K562 (cell line): ENCODE measurements at regions not wholly inside any gene's neighbourhood (a gene's known extent, or its start where the extent isn't known, plus 50 kb on each side); places are given as distances from the start of the nearest gene placed in this dataset.

Experiments
- ATAC-seq: fragments of 200-7000 bp; cut with Tn5 transposase; 3 replicates; pipeline ENCODE4 v1.9.1; 2020; ENCODE audit warnings: moderate library complexity
- BruUV-seq: library from RNA; stranded (reverse); fragments of 400-500 nt; replicated peaks from 2 replicates; lab custom pipeline; 2021; lab: Mats Ljungman, UMichigan
- CTCF ChIA-PET: fragments of 300-600 bp; formaldehyde crosslinking; extraction: SDS; loops from one replicate; lab custom pipeline; 2021; ENCODE audit warnings: low intra/inter-chr PET ratio; lab: Yijun Ruan, JAX
- POLR2A ChIA-PET: fragments of 300-600, 350-650 bp; sonication (Branson Sonifier 250); formaldehyde crosslinking; extraction: SDS; loops from one replicate; lab custom pipeline; 2021; ENCODE audit warnings: antibody characterized with exemption, inconsistent platforms; lab: Yijun Ruan, JAX
- DNase-seq, 4 experiments: peaks; one replicate each; pipeline versions ENCODE4 v3.0.0 to v3.0.0-alpha.2; 2011 to 2018; ENCODE audit warnings: low spot score in 3 of 4, mixed read lengths in 3 of 4; ENCODE audit errors: extremely low read depth in 1 of 4
- FAIRE-seq: peaks from 2 replicates; lab custom pipeline; 2011; peaks lifted over from hg19 to GRCh38; lab: Jason Lieb, UNC
- H2AFZ ChIP-seq: 2 replicates; pipeline ENCODE4 v1.6.0; 2011; ENCODE audit warnings: low read depth, low read length, control low read depth, inconsistent platforms
- H3K27ac ChIP-seq: fragments of 200-600 bp; 3 replicates; pipeline ENCODE4 v1.8.0; 2011; ENCODE audit warnings: low read depth, mild to moderate bottlenecking, control low read depth, inconsistent platforms, low read length, moderate library complexity, mixed read lengths; ENCODE audit errors: extremely low read depth
- H3K27me3 ChIP-seq, 2 experiments: fragments of 300-600 bp in 1 of 2; 2 replicates in 1 of 2; 3 replicates in 1 of 2; pipeline versions ENCODE4 v1.6.0 to v1.8.0; 2011; ENCODE audit warnings: inconsistent platforms in 2 of 2, low read length in 2 of 2, mild to moderate bottlenecking in 1 of 2, mixed read lengths in 1 of 2, moderate library complexity in 1 of 2; ENCODE audit not compliant: control insufficient read depth in 2 of 2, insufficient read depth in 2 of 2
- H3K36me3 ChIP-seq: fragments of 300-600 bp; 3 replicates; pipeline ENCODE4 v1.8.0; 2011; ENCODE audit warnings: mild to moderate bottlenecking, low read length, inconsistent platforms; ENCODE audit not compliant: control insufficient read depth, insufficient read depth
- H3K4me1 ChIP-seq, 2 experiments: fragments of 200-600 bp in 1 of 2; replicated peaks in 1 of 2; 2 replicates in 1 of 2; 3 replicates in 1 of 2; pipeline versions ENCODE4 v1.5.1 to v1.8.0; 2011; ENCODE audit warnings: inconsistent platforms in 2 of 2, low read length in 2 of 2, mild to moderate bottlenecking in 1 of 2, mixed read lengths in 1 of 2, moderate library complexity in 1 of 2; ENCODE audit not compliant: control insufficient read depth in 2 of 2, insufficient read depth in 2 of 2
- H3K4me2 ChIP-seq: 2 replicates; pipeline ENCODE4 v1.6.1; 2011; ENCODE audit warnings: low read length, control low read depth, inconsistent platforms, mixed read lengths; ENCODE audit not compliant: insufficient read depth
- H3K4me3 ChIP-seq: fragments of 200-600 bp; sonication (generic), shearing (Covaris generic); 2 replicates; pipeline ENCODE4 v1.5.1; 2016; ENCODE audit warnings: control low read depth, inconsistent platforms
- H3K79me2 ChIP-seq: fragments of 200-600 bp; 3 replicates; pipeline ENCODE4 v1.8.0; 2011; ENCODE audit warnings: low read length, inconsistent platforms; ENCODE audit not compliant: control insufficient read depth, insufficient read depth
- H3K9ac ChIP-seq, 2 experiments: 2 replicates each; pipeline versions ENCODE4 v1.6.0 to v1.6.1; 2011; ENCODE audit warnings: low read depth in 2 of 2, low read length in 2 of 2, control low read depth in 1 of 2, inconsistent platforms in 1 of 2, mild to moderate bottlenecking in 1 of 2, mixed read lengths in 1 of 2; ENCODE audit not compliant: insufficient read depth in 1 of 2
- H3K9me1 ChIP-seq: one replicate; pipeline ENCODE4 v1.6.0; 2011; ENCODE audit warnings: inconsistent platforms, mild to moderate bottlenecking, low read length, moderate library complexity; ENCODE audit not compliant: control insufficient read depth, insufficient read depth
- H3K9me3 ChIP-seq: replicated peaks from 2 replicates; pipeline ENCODE4 v1.5.1; 2011; ENCODE audit warnings: low read depth, low read length, inconsistent platforms; ENCODE audit not compliant: control insufficient read depth, insufficient read depth
- H4K20me1 ChIP-seq: replicated peaks from 2 replicates; pipeline ENCODE4 v1.6.1; 2011; ENCODE audit warnings: low read length, inconsistent platforms, mixed read lengths; ENCODE audit not compliant: control insufficient read depth, insufficient read depth
- CTCF ChIP-seq, 3 experiments: IDR thresholded peaks in 2 of 3; conservative IDR thresholded peaks in 1 of 3; 2 replicates each; pipeline ENCODE4 v1.5.1; 2011 to 2012; ENCODE audit warnings: low read length in 3 of 3, mild to moderate bottlenecking in 3 of 3, control low read depth in 2 of 3, improper control_type of control experiment in 1 of 3, inconsistent platforms in 1 of 3, low read depth in 1 of 3, mixed read lengths in 1 of 3, moderate library complexity in 1 of 3; ENCODE audit not compliant: insufficient read depth in 2 of 3
- JUN ChIP-seq, 2 experiments: sonication (generic) in 1 of 2; formaldehyde crosslinking in 1 of 2; IDR thresholded peaks; 2 replicates each; pipeline versions ENCODE4 v1.6.1 to v1.8.0; 2012 to 2022; ENCODE audit warnings: borderline replicate concordance in 2 of 2, mild to moderate bottlenecking in 2 of 2, improper control_type of control experiment in 1 of 2, low read depth in 1 of 2, low read length in 1 of 2, missing genetic modification reagents in 1 of 2
- RAD21 ChIP-seq, 2 experiments: fragments of 250-450 bp in 1 of 2; fragments of 450-650 bp in 1 of 2; sonication (Bioruptor Pico) in 1 of 2; formaldehyde crosslinking in 1 of 2; IDR thresholded peaks in 1 of 2; conservative IDR thresholded peaks in 1 of 2; 2 replicates each; pipeline versions ENCODE4 v1.4.0 to v1.8.0; 2020 to 2022; ENCODE audit warnings: mild to moderate bottlenecking in 2 of 2, moderate library complexity in 1 of 2
- ZFP91 ChIP-seq: sonication (generic); formaldehyde crosslinking; IDR thresholded peaks from 2 replicates; pipeline ENCODE4 v1.8.0; 2022; ENCODE audit warnings: mild to moderate bottlenecking, missing genetic modification reagents
- WGBS: fragments of 100-300 bp; shearing (Covaris generic); methylation state at CpG from one replicate; pipeline ENCODE4 v1.1.6; 2016; ENCODE audit warnings: low coverage, mixed read lengths; ENCODE audit not compliant: insufficient coverage; ENCODE audit errors: missing lambda C conversion rate; 5-methylcytosine and 5-hydroxymethylcytosine counted together
- in situ Hi-C: fragments of 300-500 bp; cut with MboI; formaldehyde crosslinking; loops from 4 replicates; pipeline ENCODE4 v1.15.0; 2018; ENCODE audit warnings: inconsistent platforms, mixed read lengths
- intact Hi-C: fragments of 100-400 bp; cut with micrococcal nuclease; formaldehyde crosslinking; loops from 2 replicates; pipeline ENCODE4 v1.14.2; 2022

DNA sequence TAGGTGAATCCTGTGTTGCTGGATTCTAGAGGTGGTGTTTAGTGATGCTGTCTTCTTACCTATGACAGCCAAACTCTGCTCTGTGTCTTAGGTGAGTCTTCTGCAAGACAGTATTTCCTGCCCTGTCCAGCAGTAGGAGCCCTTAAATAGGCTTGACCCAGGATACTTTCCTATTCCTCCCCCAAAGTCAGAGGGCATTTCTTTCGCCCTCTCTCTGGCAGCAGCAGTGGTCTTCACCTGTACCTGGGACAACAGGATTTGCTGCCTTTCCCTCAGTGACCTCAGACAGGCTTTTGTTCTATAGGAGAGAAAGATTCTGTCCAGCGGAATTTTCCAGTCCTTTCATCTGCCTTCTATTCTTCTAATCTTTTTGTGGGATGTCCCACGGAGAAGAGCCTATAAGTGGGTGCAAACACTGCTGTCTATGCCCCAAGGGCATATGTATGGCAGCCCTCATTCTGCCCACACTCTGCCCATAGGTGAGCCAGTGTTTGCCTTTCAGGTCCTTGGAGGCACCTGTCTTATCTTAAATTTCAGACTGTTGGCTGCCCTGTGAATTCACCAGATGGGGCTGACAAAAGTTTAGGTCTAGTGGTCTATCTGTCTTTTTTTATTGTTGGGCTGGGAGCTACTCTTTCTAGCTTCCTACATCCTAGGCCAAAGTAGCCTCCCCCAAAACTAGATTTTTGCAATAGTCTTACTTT is 177.3 kb upstream of the SPOPL start:
- Histone ChIP-seq H3K27me3 (no peaks in the 10 kb centered on the region), H4K20me1 (no peaks in the 10 kb centered on the region), H3K4me3 (no peak overlapping the region), H2AFZ (no peak overlapping the region), H3K36me3 (no peaks in the 10 kb centered on the region), H3K9me1 (no peaks in the 10 kb centered on the region), H3K4me2 (no peak overlapping the region), H3K9me3 (no peaks in the 10 kb centered on the region), H3K27ac (no peak overlapping the region), H3K9ac (no peak overlapping the region), H3K79me2 (no peaks in the 10 kb centered on the region), H3K4me1 (no peaks in the 10 kb centered on the region)
- ATAC-seq (peak; percentile 53; the same call in 1 of the 3 replicates), DNase-seq (peak in 2 of 4 experiments; percentile 3 to 10), FAIRE-seq (no peak)
- TF ChIP-seq RAD21 (CRISPR knock-in tag; conservative IDR thresholded peaks at IDR 0.05 in 1 of 2, IDR thresholded peaks at IDR 0.05 in 1 of 2): peak in 1 of 2 experiments; percentile 28; a peak in 2 of 4 replicates
- TF ChIP-seq JUN (IDR thresholded peaks at IDR 0.05; ENCODE audit: borderline replicate concordance, low read depth, low read length): no peak
- TF ChIP-seq JUN (CRISPR knock-in tag; IDR thresholded peaks at IDR 0.05; ENCODE audit: borderline replicate concordance): no peak
- TF ChIP-seq ZFP91 (CRISPR knock-in tag): no peak
- peak in 1 of 3 experiments; percentile 29; a peak in 2 of 6 replicates for TF ChIP-seq CTCF (IDR thresholded peaks at IDR 0.05 in 2 of 3, conservative IDR thresholded peaks at IDR 0.05 in 1 of 3; ENCODE audit: insufficient read depth in 2 of 3, low read depth in 1 of 3, low read length in 3 of 3)
- in situ Hi-C loops (no loop called here), intact Hi-C loops (no loop called here)
- CTCF ChIA-PET: no interaction called here
- WGBS: 0% methylated on average over 2 of the region's 3 CpGs
- no TSS peak for BruUV-seq
- POLR2A ChIA-PET: no interaction called here
